ENCODE measurements at regions not wholly inside any gene's neighbourhood (a gene's known extent, or its start where the extent isn't known, plus 50 kb on each side); places are given as distances from the start of the nearest gene placed in this dataset.

DNA sequence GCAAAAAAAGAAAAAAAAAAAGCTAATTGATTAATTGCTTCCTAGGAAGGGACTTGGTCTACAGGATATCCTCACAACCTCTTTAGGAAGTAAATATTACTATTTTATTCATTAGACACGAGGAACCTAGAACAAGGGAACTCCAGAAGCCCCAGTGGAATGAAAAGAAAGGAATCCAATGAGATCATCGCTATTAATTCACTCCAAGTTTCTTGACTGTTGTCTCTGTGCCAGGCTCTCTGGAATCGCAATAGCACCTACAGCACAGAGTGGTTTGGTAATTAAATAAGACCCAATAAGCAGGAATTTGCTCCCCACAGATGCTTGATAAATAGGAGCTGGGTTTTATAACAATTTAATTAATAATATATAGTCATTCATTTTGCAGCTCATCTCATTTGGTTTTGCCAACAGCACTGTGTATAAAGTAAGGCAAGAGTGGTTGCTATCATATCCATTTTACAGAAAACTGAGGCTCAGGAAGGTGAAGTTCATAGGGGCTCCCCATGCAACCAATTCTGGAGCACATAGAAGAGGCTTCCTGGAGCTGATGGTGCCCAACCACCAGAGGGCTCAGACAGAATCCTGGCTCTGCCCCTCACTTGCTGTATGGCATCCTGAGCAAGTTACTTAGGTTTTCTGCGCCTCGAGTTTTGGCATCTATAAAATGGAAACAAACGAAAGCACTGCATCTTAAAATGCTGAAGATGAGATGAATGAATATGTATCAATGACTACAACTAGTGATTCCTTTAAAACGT, 420.2 kb downstream of the MED13L start:
- no peaks in the 10 kb centered on the region for H3K9me3 Mint-ChIP-seq
- Histone ChIP-seq H3K9me3 (no peaks in the 10 kb centered on the region), H3K27ac (ENCODE audit: low read length) (no peak overlapping the region), H3K36me3 (ENCODE audit: control insufficient read depth in 2 of 2, extremely low read depth in 1 of 2, insufficient read depth in 1 of 2, low read length in 1 of 2) (no peaks in the 10 kb centered on the region), H3K27me3 (replicated peaks in 1 of 2; ENCODE audit: control insufficient read depth in 2 of 2, extremely low read depth in 1 of 2, insufficient read depth in 2 of 2, low read length in 1 of 2) (peaks cover 0 to 9% of the 10 kb centered on the region in 2 experiments), H3K4me3 (ENCODE audit: control insufficient read depth in 1 of 2, extremely low read depth in 1 of 2, low read length in 1 of 2) (no peak overlapping the region), H3K4me1 (ENCODE audit: control insufficient read depth in 1 of 2, extremely low read depth in 1 of 2, insufficient read depth in 2 of 2, low read length in 2 of 2) (no peaks in the 10 kb centered on the region)
- ATAC-seq (replicated peaks in 1 of 4) (no peak), DNase-seq (no peak)
- H3K36me3 Mint-ChIP-seq: no peaks in the 10 kb centered on the region
- WGBS (ENCODE audit: insufficient coverage): no CpG with 5 or more reads among the region's 7 CpGs
- no peak overlapping the region for H3K4me3 Mint-ChIP-seq
- POLR2A ChIA-PET: no interaction called here
- H3K27me3 Mint-ChIP-seq: peaks cover 15 to 20% of the 10 kb centered on the region in 2 donors
- no peak overlapping the region for H3K27ac Mint-ChIP-seq
- no peaks in the 10 kb centered on the region for H3K4me1 Mint-ChIP-seq
- CTCF ChIA-PET: no interaction called here

- H3K36me3 ChIP-seq (ENCODE audit: control insufficient read depth in 2 of 2, extremely low read depth in 1 of 2, insufficient read depth in 1 of 2, low read length in 1 of 2): no peaks in the 10 kb centered on the region
- no peaks in the 10 kb centered on the region for H3K4me1 ChIP-seq (ENCODE audit: control insufficient read depth in 1 of 2, extremely low read depth in 1 of 2, insufficient read depth in 2 of 2, low read length in 2 of 2)
- no peaks in the 10 kb centered on the region for H3K4me1 Mint-ChIP-seq
- ChIA-PET POLR2A (no interaction called here), CTCF (no interaction called here)
- no peak overlapping the region for H3K27ac ChIP-seq (ENCODE audit: low read length)
- no peaks in the 10 kb centered on the region for H3K9me3 ChIP-seq
- no peak for ATAC-seq (replicated peaks in 1 of 4)
- H3K27ac Mint-ChIP-seq: no peak overlapping the region
- DNase-seq: no peak
- H3K27me3 Mint-ChIP-seq: peaks cover 9 to 10% of the 10 kb centered on the region in 2 donors
- peaks cover 0 to 9% (median 0%) of the 10 kb centered on the region in 3 donors for H3K9me3 Mint-ChIP-seq
- no peaks in the 10 kb centered on the region for H3K36me3 Mint-ChIP-seq
- H3K27me3 ChIP-seq (replicated peaks in 1 of 2; ENCODE audit: control insufficient read depth in 2 of 2, extremely low read depth in 1 of 2, insufficient read depth in 2 of 2, low read length in 1 of 2): no peaks in the 10 kb centered on the region
- no CpG with 5 or more reads among the region's 1 CpG for WGBS (ENCODE audit: insufficient coverage)
- no peak overlapping the region for H3K4me3 ChIP-seq (ENCODE audit: control insufficient read depth in 1 of 2, extremely low read depth in 1 of 2, low read length in 1 of 2)
- no peak overlapping the region for H3K4me3 Mint-ChIP-seq
Observed at GRCh38 chr12:115852054-115852453, 425.4 kb downstream of the MED13L start.

GRCh38 chr12:115850957-115851356, 426.5 kb downstream of the MED13L start:
- Histone ChIP-seq H3K4me1 (ENCODE audit: control insufficient read depth in 1 of 2, extremely low read depth in 1 of 2, insufficient read depth in 2 of 2, low read length in 2 of 2) (no peaks in the 10 kb centered on the region), H3K27ac (ENCODE audit: low read length) (no peak overlapping the region), H3K9me3 (no peaks in the 10 kb centered on the region), H3K4me3 (ENCODE audit: control insufficient read depth in 1 of 2, extremely low read depth in 1 of 2, low read length in 1 of 2) (no peak overlapping the region), H3K27me3 (replicated peaks in 1 of 2; ENCODE audit: control insufficient read depth in 2 of 2, extremely low read depth in 1 of 2, insufficient read depth in 2 of 2, low read length in 1 of 2) (no peaks in the 10 kb centered on the region), H3K36me3 (ENCODE audit: control insufficient read depth in 2 of 2, extremely low read depth in 1 of 2, insufficient read depth in 1 of 2, low read length in 1 of 2) (no peaks in the 10 kb centered on the region)
- ChIA-PET POLR2A (no interaction called here), CTCF (no interaction called here)
- no peak overlapping the region for H3K4me3 Mint-ChIP-seq
- WGBS (ENCODE audit: insufficient coverage): no CpG with 5 or more reads among the region's 1 CpG
- H3K36me3 Mint-ChIP-seq: no peaks in the 10 kb centered on the region
- peaks cover 9 to 14% of the 10 kb centered on the region in 2 donors for H3K27me3 Mint-ChIP-seq
- H3K9me3 Mint-ChIP-seq: peaks cover 0 to 9% (median 0%) of the 10 kb centered on the region in 3 donors
- no peak for DNase-seq
- no peaks in the 10 kb centered on the region for H3K4me1 Mint-ChIP-seq
- no peak for ATAC-seq (replicated peaks in 1 of 4)
- H3K27ac Mint-ChIP-seq: no peak overlapping the region

DNA sequence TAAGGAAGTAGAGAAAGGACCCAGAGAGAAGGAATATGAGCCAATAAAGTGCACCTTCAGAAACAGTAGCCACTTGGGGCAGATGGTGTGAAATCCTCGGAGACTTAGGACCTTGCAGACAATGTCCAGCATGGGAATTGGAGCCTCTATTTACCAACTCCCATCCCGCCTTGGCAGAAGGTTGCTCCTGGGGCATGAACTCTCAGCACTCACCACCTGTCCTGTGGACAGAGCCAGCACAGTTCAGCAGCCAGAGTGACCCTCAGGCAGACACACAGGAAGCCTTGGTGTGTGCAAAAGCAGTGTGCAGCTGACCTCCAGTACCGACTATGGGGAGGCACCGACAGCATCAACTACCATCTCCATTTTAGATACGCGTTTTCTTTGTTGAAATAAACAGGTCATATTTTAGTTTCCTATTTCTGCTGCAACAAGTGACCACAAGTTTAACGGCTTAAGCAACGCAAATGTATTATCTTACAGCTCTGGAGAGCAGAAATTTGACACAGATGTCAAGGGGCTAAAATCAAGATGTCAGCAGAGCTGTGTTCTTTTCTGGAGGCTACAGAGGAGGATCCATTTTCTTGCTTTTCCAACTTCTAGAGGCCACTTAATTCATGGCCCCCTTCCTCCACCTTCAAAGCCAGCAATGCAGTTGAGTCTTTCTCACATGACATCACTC, 428.1 kb downstream of the MED13L start:
- Histone ChIP-seq H3K36me3 (ENCODE audit: control insufficient read depth in 2 of 2, extremely low read depth in 1 of 2, insufficient read depth in 1 of 2, low read length in 1 of 2) (no peaks in the 10 kb centered on the region), H3K27ac (ENCODE audit: low read length) (no peak overlapping the region), H3K9me3 (no peaks in the 10 kb centered on the region), H3K4me1 (ENCODE audit: control insufficient read depth in 1 of 2, extremely low read depth in 1 of 2, insufficient read depth in 2 of 2, low read length in 2 of 2) (no peaks in the 10 kb centered on the region), H3K27me3 (replicated peaks in 1 of 2; ENCODE audit: control insufficient read depth in 2 of 2, extremely low read depth in 1 of 2, insufficient read depth in 2 of 2, low read length in 1 of 2) (no peaks in the 10 kb centered on the region), H3K4me3 (ENCODE audit: control insufficient read depth in 1 of 2, extremely low read depth in 1 of 2, low read length in 1 of 2) (no peak overlapping the region)
- H3K9me3 Mint-ChIP-seq: peaks cover 0 to 9% (median 3%) of the 10 kb centered on the region in 3 donors
- ChIA-PET POLR2A (no interaction called here), CTCF (interaction anchor here in 1 of 2 donors (0.6 kb wide), 1 partner anchor 174 kb away, joined by 3 read pairs; no protein-coding TSS in a partner anchor)
- ATAC-seq (replicated peaks in 1 of 4) (no peak), DNase-seq (no peak)
- no peaks in the 10 kb centered on the region for H3K36me3 Mint-ChIP-seq
- H3K4me1 Mint-ChIP-seq: no peaks in the 10 kb centered on the region
- H3K27ac Mint-ChIP-seq: no peak overlapping the region
- H3K4me3 Mint-ChIP-seq: no peak overlapping the region
- peaks cover 9 to 14% of the 10 kb centered on the region in 2 donors for H3K27me3 Mint-ChIP-seq
- WGBS (ENCODE audit: insufficient coverage): 76% methylated on average over 6 of the region's 8 CpGs

DNA sequence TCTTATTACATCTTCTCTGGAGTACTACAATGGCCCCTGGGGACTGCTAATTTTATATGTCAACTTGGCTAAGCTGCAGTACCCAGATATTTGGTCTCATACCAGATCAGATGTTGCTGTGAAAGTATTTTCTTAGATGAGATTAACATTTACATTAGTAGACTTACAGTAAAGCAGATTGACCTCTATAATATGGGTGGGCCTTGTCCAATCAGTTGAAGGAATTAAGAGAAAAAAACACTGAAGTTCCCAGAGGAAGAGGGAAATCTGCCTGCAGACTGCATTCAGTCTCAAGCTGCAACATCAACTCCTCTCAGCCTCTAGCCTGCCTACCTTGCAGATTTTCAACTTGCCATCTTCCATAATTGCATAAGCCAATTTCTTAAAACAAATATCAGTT, 430.1 kb downstream of the MED13L start:
- no peaks in the 10 kb centered on the region for H3K9me3 ChIP-seq
- no peak overlapping the region for H3K4me3 Mint-ChIP-seq
- no peaks in the 10 kb centered on the region for H3K36me3 ChIP-seq (ENCODE audit: control insufficient read depth in 2 of 2, extremely low read depth in 1 of 2, insufficient read depth in 1 of 2, low read length in 1 of 2)
- H3K4me1 ChIP-seq (ENCODE audit: control insufficient read depth in 1 of 2, extremely low read depth in 1 of 2, insufficient read depth in 2 of 2, low read length in 2 of 2): no peaks in the 10 kb centered on the region
- peaks cover 9 to 14% of the 10 kb centered on the region in 2 donors for H3K27me3 Mint-ChIP-seq
- no peaks in the 10 kb centered on the region for H3K27me3 ChIP-seq (replicated peaks in 1 of 2; ENCODE audit: control insufficient read depth in 2 of 2, extremely low read depth in 1 of 2, insufficient read depth in 2 of 2, low read length in 1 of 2)
- no peaks in the 10 kb centered on the region for H3K4me1 Mint-ChIP-seq
- DNase-seq (no peak), ATAC-seq (replicated peaks in 1 of 4) (no peak)
- no peaks in the 10 kb centered on the region for H3K36me3 Mint-ChIP-seq
- H3K9me3 Mint-ChIP-seq: peaks cover 0 to 9% (median 3%) of the 10 kb centered on the region in 3 donors
- H3K27ac ChIP-seq (ENCODE audit: low read length): no peak overlapping the region
- POLR2A ChIA-PET: no interaction called here
- no peak overlapping the region for H3K27ac Mint-ChIP-seq
- H3K4me3 ChIP-seq (ENCODE audit: control insufficient read depth in 1 of 2, extremely low read depth in 1 of 2, low read length in 1 of 2): no peak overlapping the region
- CTCF ChIA-PET: no interaction called here

- Mint-ChIP-seq H3K27me3 (peaks cover 9 to 14% of the 10 kb centered on the region in 2 donors), H3K9me3 (peaks cover 0 to 9% (median 3%) of the 10 kb centered on the region in 3 donors), H3K27ac (no peak overlapping the region), H3K4me1 (no peaks in the 10 kb centered on the region), H3K4me3 (no peak overlapping the region), H3K36me3 (no peaks in the 10 kb centered on the region)
- ChIA-PET CTCF (no interaction called here), POLR2A (no interaction called here)
- Histone ChIP-seq H3K4me3 (ENCODE audit: control insufficient read depth in 1 of 2, extremely low read depth in 1 of 2, low read length in 1 of 2) (no peak overlapping the region), H3K9me3 (no peaks in the 10 kb centered on the region), H3K36me3 (ENCODE audit: control insufficient read depth in 2 of 2, extremely low read depth in 1 of 2, insufficient read depth in 1 of 2, low read length in 1 of 2) (no peaks in the 10 kb centered on the region), H3K27me3 (replicated peaks in 1 of 2; ENCODE audit: control insufficient read depth in 2 of 2, extremely low read depth in 1 of 2, insufficient read depth in 2 of 2, low read length in 1 of 2) (no peaks in the 10 kb centered on the region), H3K27ac (ENCODE audit: low read length) (no peak overlapping the region), H3K4me1 (ENCODE audit: control insufficient read depth in 1 of 2, extremely low read depth in 1 of 2, insufficient read depth in 2 of 2, low read length in 2 of 2) (no peaks in the 10 kb centered on the region)
- 89% methylated on average over 4 of the region's 4 CpGs for WGBS (ENCODE audit: insufficient coverage)
- DNase-seq (no peak), ATAC-seq (replicated peaks in 1 of 4) (no peak)
Observed at GRCh38 chr12:115846516-115846915, 431.0 kb downstream of the MED13L start.
